Neural progenitor cell (in vitro differentiated cells): ENCODE measurements at regions not wholly inside any gene's neighbourhood (a gene's known extent, or its start where the extent isn't known, plus 50 kb on each side); places are given as distances from the start of the nearest gene placed in this dataset.
"Not testable (repeated sequence)": the region's sequence is repeated elsewhere in the genome, so short reads cannot be mapped to it uniquely, and the experiment has no call there.

Experiments
- CTCF ChIP-seq: fragments of 200-600 bp; sonication (generic); IDR thresholded peaks from 2 replicates; pipeline ENCODE4 v1.5.1; 2017; ENCODE audit warnings: antibody characterized with exemption, mild to moderate bottlenecking
- EZH2 ChIP-seq: fragments of 200-600 bp; sonication (generic); IDR thresholded peaks from 2 replicates; pipeline ENCODE4 v1.6.1; 2017; ENCODE audit warnings: antibody characterized with exemption, mild to moderate bottlenecking, moderate library complexity
- EZH2phosphoT487 ChIP-seq: fragments of 200-600 bp; sonication (generic); IDR thresholded peaks from 2 replicates; pipeline ENCODE4 v1.6.1; 2017; ENCODE audit warnings: antibody characterized with exemption

GRCh38 chr14:106301609-106302008 lies 775.2 kb downstream of the TMEM121 start:
- TF ChIP-seq CTCF, EZH2, EZH2phosphoT487: not testable (repeated sequence)
